Endothelial cell of hepatic sinusoid (primary cell): ENCODE measurements at regions not wholly inside any gene's neighbourhood (a gene's known extent, or its start where the extent isn't known, plus 50 kb on each side); places are given as distances from the start of the nearest gene placed in this dataset.

Experiments
- in situ Hi-C: cut with HindIII; loops from 2 replicates; pipeline ENCODE4 v1.10.0; 2017; ENCODE audit warnings: low sequenced_read_pairs

GRCh38 chr2:223222397-223222796 lies 170.4 kb downstream of the KCNE4 start:
- in situ Hi-C loops = no loop called here

- in situ Hi-C loops = no loop called here
These were observed 171.2 kb downstream of the KCNE4 start for GRCh38 chr2:223223156-223223555.

GRCh38 chr2:223225266-223225665 lies 173.3 kb downstream of the KCNE4 start:
- in situ Hi-C loops = no loop called here

DNA sequence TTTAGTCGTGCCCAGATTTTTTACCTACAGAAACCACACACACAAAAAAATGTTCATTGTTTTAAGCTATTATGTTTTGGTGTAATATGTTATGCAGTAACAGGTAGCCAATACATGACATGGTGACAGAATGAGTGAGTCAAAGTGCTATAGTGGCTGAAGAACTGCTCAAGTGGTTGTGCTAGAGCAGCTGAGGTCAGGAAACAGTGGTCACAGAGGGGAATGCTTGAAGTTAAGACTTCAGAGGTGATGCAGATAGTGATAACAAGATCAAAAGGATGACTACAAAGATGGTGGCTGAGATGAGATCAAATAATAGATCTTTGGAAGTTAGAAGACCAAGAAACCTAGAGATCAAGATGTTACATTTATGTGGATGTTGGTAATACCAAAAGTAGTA lies 174.3 kb downstream of the KCNE4 start:
- in situ Hi-C loops = no loop called here

DNA sequence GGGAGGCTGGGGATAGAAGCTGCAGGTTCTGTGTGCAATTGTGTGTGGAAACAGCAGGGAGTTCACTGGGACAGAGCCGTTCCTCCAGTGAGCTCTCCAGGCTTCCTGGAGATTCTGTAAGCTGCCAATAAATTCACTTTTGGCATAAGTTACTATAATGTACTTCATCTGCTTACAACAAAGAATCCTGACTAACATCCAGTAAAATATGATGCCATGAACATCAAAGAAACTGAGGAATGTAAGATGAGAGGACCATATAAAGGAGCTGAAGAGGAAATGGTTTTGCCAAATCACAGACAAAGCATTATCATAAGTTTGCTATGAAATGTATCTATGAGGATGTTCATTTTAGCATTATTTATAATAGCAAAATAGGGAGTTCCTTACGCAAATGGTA lies 175.3 kb downstream of the KCNE4 start:
- in situ Hi-C loops = no loop called here

- in situ Hi-C loops = no loop called here
These were observed 176.9 kb downstream of the KCNE4 start for GRCh38 chr2:223228871-223229270.

- in situ Hi-C loops = no loop called here
These were observed 178.4 kb downstream of the KCNE4 start for GRCh38 chr2:223230352-223230751.

DNA sequence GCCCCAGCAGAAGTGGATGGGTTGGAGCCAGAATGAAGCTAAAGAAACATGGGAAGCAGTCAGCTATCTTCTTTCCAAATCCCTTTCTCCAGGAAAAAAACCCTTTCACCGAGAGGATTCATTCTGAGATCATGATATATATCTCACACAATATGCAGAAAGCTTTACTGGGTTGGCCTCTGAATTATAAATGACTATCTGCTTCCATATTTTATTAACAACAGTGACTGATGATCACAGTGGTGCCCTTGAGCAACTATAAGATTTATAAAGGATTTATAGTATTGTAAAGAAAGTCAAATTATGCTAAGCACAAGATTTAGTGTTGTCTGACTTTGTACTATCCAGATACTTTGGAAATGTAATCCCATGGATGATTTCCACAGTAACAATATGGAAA lies 180.3 kb downstream of the KCNE4 start:
- in situ Hi-C loops = no loop called here

DNA sequence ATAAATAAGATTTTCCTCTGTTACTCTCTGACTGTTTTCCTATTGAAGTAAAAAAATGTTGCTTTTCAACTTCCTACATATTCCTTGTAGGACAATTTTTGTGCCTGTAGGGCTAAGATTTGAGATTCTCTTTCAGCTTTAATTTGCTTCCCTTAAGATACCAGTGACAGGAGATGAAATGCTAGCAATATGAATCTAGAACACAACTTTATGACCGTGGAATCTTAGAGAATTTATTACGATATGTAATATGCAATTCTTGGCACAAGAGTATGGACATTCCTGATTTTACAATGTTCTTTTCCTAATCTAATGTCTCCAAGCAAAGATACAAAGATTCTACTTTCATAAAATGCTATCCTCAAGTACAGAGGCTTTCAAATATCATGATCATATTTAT lies 180.9 kb downstream of the KCNE4 start:
- in situ Hi-C loops = no loop called here

- in situ Hi-C loops = no loop called here
These were observed 184.0 kb downstream of the KCNE4 start for GRCh38 chr2:223235986-223236385.

- in situ Hi-C loops = no loop called here
These were observed 186.3 kb downstream of the KCNE4 start for GRCh38 chr2:223238301-223238700.

DNA sequence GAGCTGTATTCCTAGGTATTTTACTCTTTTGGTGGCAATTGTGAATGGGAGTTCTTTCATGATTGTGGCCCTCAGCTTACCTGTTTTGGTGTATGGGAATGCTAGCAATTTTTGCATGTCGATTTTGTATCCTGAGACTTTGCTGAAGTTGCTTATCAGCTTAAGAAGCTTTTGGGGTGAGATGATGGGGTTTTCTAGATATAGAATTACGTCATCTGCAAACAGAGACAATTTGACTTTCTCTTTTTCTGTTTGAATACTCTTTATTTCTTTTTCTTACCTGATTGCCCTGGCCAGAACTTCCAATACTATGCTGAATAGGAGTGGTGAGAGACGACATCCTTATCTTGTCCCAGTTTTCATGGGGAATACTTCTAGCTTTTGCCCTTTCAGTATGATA lies 191.2 kb downstream of the KCNE4 start:
- in situ Hi-C loops = loop anchor here (5.0 kb wide), 1 partner anchor 66 kb away; no protein-coding TSS in a partner anchor

GRCh38 chr2:223247136-223247535 lies 195.1 kb downstream of the KCNE4 start:
- in situ Hi-C loops = no loop called here

DNA sequence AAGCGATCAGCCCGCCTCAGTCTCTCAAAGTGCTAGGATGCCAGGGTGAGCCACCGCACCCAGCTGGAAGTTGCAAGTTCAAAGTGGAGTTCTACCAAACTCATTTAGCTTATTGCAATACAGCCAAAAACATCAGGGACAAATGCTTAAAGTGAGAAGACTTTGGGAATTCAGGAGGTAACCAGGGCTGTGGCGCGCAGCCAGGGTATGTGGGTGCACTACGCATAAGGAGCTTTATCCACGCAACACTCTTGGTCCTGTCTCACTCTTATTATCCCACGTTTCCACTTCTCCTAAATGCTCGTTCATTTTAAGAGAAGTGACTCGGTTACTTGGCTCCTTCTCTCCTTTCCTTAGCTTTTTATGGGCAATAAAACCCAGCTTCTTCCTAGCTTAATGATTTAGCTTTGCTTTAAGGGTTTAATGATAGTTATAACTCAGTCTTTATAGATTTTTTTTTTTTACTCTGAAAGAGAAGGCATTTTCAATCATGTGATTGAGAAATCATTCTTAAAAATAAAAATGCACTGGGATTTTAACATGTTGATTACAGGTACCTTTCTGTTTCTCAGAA lies 199.8 kb downstream of the KCNE4 start:
- in situ Hi-C loops = no loop called here

DNA sequence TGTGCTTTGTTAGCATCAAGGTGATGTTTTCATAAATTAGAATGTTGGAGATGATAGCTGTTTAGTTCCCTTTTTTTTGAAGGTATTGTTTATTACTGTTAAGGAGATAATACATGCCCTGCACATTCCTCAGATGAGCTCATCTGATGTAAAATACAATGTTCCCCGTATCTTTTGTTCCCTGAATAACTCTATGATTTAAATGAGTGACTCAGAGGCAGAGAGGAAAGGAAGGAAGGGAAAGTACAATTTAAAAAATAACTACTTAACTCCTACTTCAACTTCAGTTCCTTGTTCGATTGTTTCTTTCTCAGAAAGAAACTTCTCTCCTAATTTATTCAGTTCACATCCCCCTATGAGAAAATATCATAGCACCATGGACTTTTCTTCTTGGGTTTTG lies 208.7 kb downstream of the KCNE4 start:
- in situ Hi-C loops = no loop called here

DNA sequence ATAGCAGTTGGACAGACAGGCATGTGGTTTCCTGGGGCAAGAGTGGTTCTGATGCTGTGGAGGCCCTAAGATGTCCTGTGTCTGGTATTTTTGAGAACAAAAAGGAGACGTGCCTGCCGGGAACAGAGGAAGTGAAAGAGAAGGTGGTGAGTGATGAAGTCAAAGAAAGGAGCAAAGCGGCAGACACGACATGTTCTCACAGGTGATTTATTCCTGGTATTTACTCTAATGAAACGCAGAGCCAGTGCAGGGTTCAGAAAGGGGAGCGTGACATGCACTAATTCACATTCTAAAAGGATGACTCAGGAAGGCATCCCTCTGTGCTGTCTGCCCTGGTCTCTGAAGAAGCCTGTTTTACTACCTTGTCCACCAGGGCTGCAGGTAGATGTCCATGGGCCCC lies 211.0 kb downstream of the KCNE4 start:
- in situ Hi-C loops = no loop called here

- in situ Hi-C loops = no loop called here
These were observed 212.7 kb downstream of the KCNE4 start for GRCh38 chr2:223264541-223265193.

GRCh38 chr2:223267160-223267951 lies 215.4 kb downstream of the KCNE4 start:
- in situ Hi-C loops = no loop called here

DNA sequence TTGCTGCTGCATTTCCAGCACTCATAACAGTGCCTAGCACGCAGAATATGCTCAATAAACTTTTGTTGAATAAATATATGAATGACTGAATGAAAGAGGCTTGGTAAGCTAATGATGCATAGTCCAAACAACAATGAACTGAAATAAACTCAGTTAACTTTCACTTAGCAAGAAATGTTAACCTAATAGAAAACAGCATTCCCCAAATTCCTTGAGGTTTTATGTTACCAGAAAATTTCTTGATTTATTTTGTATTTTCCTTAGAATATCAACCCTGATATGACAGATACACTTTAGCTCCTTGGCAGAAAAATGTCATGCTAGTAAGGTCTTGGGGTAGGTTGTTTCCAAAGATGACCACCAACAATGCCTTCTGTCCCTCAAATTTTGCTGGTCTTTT lies 217.4 kb downstream of the KCNE4 start:
- in situ Hi-C loops = no loop called here

DNA sequence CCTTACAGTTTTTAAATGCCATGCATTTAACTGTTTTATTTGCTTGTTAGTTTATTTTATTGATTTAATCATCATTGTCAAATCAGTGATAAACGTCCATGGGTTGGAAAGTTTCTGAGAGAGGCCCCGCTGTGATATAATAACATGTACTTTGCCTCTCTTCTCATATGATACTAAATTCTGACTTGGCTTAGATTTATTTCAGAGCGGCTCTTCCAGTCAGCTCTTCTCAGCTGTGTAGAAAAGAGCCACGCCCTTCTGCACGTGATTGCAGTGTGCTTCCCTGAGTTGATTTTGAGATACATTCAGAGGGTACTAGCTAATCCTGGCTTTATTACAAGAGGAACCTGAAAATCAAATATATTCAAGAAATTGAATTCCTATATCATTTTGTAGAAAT lies 218.6 kb downstream of the KCNE4 start:
- in situ Hi-C loops = no loop called here

DNA sequence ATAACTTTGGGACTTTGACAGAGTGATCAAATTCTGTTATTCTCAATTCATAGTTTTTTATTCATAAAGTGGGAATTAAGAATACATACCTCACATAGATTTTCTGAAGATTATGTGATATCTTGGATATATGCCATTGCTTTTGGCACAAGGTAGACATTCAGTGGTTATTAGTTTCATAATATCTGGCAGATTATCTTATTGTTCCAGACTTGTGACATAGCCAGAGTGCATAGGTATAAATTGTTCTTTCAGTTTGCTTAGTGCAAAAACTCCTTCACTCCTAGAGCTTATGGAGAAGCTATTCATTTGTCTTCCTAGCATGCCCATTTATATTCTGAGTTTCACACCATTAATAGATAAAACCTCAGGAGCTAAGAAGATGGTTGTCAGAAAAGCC lies 222.0 kb downstream of the KCNE4 start:
- in situ Hi-C loops = no loop called here

DNA sequence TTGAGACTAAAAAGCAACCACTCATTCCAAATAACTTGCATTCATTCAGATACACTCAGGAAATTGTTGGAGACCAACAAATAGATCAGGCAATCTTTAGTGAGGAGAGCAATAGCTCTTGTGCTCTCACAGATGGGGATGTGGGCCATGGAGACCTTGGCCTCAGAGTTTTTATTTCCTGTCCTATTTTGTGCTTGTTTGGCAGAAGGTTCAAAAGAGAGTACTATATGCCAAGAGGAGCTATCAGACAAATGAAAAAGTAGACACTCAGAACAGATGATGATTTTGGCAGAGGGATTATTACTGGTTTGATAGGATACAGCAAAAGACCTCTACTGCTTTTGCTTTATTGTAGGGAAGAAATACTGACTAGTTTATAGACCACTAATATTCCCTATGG lies 230.2 kb downstream of the KCNE4 start:
- in situ Hi-C loops = no loop called here
